ENCODE measurements at regions not wholly inside any gene's neighbourhood (a gene's known extent, or its start where the extent isn't known, plus 50 kb on each side); places are given as distances from the start of the nearest gene placed in this dataset.
A peak's percentile ranks its signal among the peaks of the same experiment; 100 is the strongest.
"Not testable (repeated sequence)": the region's sequence is repeated elsewhere in the genome, so short reads cannot be mapped to it uniquely, and the experiment has no call there.

DNA sequence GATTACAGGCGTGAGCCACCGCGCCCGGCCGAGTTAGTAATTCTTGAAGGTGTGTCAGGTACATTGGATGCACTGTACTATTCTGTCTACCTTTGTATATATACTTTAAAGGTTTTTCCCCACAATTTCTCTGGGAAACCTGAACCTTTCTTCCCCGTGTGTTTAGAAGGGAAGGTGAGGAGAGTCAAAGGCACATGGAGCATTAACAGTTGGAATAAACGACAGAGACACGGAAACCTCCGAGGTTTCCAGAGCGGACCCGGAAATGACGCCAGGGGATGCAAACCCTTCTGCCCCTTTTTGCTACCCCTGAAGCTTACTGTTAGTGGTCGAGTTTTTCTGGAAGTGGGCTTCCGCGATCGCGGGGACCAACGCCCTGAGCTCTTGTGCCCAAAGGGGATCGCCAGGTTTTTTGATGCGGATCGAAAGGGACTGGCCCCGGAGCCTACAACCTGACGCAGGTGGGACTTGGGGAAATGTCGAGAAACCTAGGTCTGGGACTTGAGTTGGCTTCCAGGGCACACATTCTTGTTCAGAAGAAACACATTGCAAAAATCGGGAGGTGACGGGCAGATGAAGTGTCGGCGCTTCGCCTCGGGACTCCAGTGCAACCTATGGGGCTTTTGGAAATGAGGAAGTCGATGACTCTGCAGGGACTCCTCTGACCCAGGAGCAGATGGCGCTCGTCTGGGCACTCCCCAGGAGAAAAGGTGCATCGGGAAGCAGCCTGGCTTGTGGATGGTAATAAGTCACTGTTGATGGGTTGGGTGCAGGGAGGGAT, 218.2 kb downstream of the OR2B2 start:
- no peaks in the 10 kb centered on the region for H3K4me1 ChIP-seq
- no peaks in the 10 kb centered on the region for H3K9me3 ChIP-seq (replicated peaks)
- H3K27ac ChIP-seq (replicated peaks): no peak overlapping the region
- H3K4me3 ChIP-seq: peak overlapping the region; percentile 46
- H3K27me3 ChIP-seq (ENCODE audit: low read depth): peaks cover 83% of the 10 kb centered on the region
- intact Hi-C loops (cut with micrococcal nuclease): no loop called here
- H3K36me3 ChIP-seq: no peaks in the 10 kb centered on the region
- no peak for DNase-seq
- TF ChIP-seq, protein P1, sequence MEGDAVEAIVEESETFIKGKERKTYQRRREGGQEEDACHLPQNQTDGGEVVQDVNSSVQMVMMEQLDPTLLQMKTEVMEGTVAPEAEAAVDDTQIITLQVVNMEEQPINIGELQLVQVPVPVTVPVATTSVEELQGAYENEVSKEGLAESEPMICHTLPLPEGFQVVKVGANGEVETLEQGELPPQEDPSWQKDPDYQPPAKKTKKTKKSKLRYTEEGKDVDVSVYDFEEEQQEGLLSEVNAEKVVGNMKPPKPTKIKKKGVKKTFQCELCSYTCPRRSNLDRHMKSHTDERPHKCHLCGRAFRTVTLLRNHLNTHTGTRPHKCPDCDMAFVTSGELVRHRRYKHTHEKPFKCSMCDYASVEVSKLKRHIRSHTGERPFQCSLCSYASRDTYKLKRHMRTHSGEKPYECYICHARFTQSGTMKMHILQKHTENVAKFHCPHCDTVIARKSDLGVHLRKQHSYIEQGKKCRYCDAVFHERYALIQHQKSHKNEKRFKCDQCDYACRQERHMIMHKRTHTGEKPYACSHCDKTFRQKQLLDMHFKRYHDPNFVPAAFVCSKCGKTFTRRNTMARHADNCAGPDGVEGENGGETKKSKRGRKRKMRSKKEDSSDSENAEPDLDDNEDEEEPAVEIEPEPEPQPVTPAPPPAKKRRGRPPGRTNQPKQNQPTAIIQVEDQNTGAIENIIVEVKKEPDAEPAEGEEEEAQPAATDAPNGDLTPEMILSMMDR (IDR thresholded peaks at IDR 0.05; ENCODE audit: borderline replicate concordance): no peak

DNA sequence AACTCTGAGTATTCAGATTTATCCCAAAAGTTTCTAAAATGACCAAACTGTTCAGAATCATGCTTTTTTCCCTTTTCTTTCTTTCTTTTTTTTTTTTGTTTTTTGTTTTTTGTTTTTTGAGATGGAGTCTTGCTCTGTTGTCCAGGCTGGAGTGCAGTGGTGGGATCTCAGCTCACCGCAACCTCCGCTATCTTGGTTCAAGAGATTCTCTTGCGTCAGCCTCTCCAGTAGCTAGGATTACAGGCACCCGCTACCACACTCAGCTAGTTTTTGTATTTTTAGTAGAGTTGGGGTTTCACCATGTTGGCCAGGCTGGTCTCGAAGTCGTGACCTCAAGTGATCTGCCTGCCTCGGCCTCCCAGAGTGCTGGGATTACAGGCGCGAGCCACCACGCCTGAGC, 219.2 kb upstream of the ZNF184 start:
- intact Hi-C loops (cut with micrococcal nuclease); H3K36me3 ChIP-seq; DNase-seq; H3K9me3 ChIP-seq (replicated peaks); H3K4me1 ChIP-seq; H3K27ac ChIP-seq (replicated peaks); H3K4me3 ChIP-seq: not testable (repeated sequence)
- H3K27me3 ChIP-seq (ENCODE audit: low read depth): peaks cover 70% of the 10 kb centered on the region

DNA sequence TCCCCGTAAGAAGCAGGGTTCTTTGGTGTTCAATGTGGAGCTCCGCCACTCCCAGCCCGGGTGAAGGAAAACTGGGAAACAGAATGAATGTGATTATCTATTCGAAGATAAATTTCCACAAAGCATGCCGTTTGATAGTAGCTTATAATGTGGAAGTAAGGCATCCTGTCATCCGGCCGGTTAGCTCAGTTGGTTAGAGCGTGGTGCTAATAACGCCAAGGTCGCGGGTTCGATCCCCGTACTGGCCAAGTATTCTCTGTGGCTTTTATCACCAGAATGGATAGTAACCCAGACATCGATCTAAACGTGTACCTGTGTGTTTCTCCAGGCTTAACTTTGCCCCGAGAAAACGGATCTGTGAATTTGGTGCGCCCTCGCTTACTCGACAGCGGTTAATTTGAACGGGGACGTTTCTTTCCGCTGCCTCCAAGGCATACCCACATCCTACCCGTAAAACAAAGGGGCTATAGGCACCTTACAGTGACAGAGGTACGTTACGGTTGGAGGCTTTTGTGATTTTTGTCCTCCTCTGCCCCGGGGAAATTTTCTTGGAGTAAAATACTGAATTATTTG, 215.2 kb upstream of the ZNF184 start:
- peaks cover 55% of the 10 kb centered on the region for H3K27me3 ChIP-seq (ENCODE audit: low read depth)
- H3K4me1 ChIP-seq: peaks cover 9% of the 10 kb centered on the region
- H3K27ac ChIP-seq (replicated peaks): peak overlapping the region; percentile 27
- TF ChIP-seq, protein P1 (IDR thresholded peaks at IDR 0.05; ENCODE audit: borderline replicate concordance): no peak
- no peaks in the 10 kb centered on the region for H3K36me3 ChIP-seq
- peaks cover 26% of the 10 kb centered on the region for H3K9me3 ChIP-seq (replicated peaks)
- intact Hi-C loops (cut with micrococcal nuclease): no loop called here
- DNase-seq: peak; percentile 48
- peak overlapping the region; percentile 64 for H3K4me3 ChIP-seq

DNA sequence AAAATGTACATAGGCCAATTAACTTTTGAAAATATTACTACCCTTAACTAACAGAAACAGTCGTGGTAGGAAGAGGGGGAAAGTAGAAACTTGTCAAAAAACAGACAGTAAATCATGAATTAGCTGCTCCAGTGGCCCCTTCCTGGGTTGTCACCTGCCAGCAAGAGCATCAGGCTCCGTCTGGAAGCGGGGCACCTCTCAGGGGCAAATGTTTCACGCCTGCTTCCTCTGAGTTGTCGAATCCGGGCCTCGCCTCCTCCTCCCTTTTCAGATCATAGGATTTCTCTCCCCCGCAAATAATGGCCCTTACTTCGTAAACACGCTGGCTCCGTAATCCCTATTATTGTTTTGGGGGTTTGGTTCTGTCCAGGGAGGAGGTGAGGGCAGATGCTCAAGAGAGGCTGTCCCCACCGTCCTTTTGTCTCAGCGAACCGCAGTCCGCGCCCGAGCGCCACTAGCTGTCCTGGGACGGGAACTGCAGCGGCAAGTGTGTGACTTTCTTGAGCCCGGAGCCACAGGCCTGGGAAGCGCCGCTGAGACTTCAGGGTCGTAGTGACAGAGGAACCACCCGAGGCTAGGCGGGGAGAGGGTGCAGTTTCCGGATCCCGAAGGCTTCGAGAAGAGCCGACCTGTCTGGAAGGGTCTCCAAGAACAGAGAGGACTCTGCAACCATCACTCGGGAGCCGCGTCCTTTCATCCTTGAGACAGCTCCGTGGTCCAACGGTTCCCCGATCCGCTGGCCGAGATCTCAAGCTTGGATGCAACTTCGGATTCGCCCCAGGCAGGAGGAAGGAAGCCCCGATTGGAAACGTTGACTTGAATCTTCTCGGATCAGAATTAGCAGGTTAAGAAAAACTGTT, 214.5 kb upstream of the ZNF184 start:
- TF ChIP-seq, protein P1 (IDR thresholded peaks at IDR 0.05; ENCODE audit: borderline replicate concordance): peak; percentile 43

DNA sequence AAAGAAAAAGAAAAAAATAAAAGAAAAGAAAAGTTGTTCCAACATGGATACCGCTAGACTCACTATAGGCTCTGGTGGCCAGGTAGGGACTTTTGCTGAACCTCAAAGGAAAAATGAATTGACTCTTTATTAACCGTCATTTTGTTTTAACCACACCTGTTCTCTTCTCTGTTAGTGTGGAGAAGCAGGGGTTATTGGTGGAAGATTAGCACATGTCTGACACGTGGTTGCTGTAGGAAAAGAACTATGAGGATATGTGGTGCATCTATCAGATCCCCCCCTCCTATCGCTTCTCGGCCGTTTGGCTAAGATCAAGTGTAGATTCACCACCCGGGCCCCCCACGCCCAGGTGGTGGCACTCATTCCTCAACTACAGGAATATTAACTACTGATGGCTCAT, 212.4 kb upstream of the ZNF184 start:
- Histone ChIP-seq H3K36me3 (no peaks in the 10 kb centered on the region), H3K9me3 (replicated peaks) (peaks cover 26% of the 10 kb centered on the region), H3K27me3 (ENCODE audit: low read depth) (peaks cover 61% of the 10 kb centered on the region)

More for the DNA sequence above, 214.5 kb upstream of the ZNF184 start:
- peak; percentile 41 for DNase-seq
- peaks cover 26% of the 10 kb centered on the region for H3K9me3 ChIP-seq (replicated peaks)
- H3K27ac ChIP-seq (replicated peaks): peak overlapping the region; percentile 27
- H3K27me3 ChIP-seq (ENCODE audit: low read depth): peaks cover 55% of the 10 kb centered on the region
- intact Hi-C loops (cut with micrococcal nuclease): no loop called here
- peaks cover 9% of the 10 kb centered on the region for H3K4me1 ChIP-seq
- no peaks in the 10 kb centered on the region for H3K36me3 ChIP-seq
- H3K4me3 ChIP-seq: peak overlapping the region; percentile 64

More for the DNA sequence above, 212.4 kb upstream of the ZNF184 start:
- Histone ChIP-seq H3K4me1 (peaks cover 9% of the 10 kb centered on the region), H3K27ac (replicated peaks) (no peak overlapping the region), H3K4me3 (no peak overlapping the region)
- intact Hi-C loops (cut with micrococcal nuclease): no loop called here
- TF ChIP-seq, protein P1 (IDR thresholded peaks at IDR 0.05; ENCODE audit: borderline replicate concordance): no peak
- no peak for DNase-seq
